Ovary (tissue), 3 donors: ENCODE measurements at regions not wholly inside any gene's neighbourhood (a gene's known extent, or its start where the extent isn't known, plus 50 kb on each side); places are given as distances from the start of the nearest gene placed in this dataset.

Experiments used
- CTCF ChIP-seq, 3 donors: fragments of 450-650 bp in 2 of 3; fragments of 200-600 bp in 1 of 3; IDR thresholded peaks; one replicate each; pipeline versions ENCODE4 v1.5.1 to v1.8.0; 2016 to 2022; ENCODE audit warnings: antibody characterized with exemption in 3 of 3, mild to moderate bottlenecking in 1 of 3
- EP300 ChIP-seq: sonication (generic); formaldehyde crosslinking; IDR thresholded peaks from one replicate; pipeline ENCODE4 v1.6.1; 2017; ENCODE audit warnings: antibody characterized with exemption
- donor health status: DM: no; HTN: no; CAD: no.

- TF ChIP-seq EP300, result no peak
- TF ChIP-seq CTCF (IDR thresholded peaks at IDR 0.05), result no peak
These were observed 472.5 kb downstream of the ADAMTS20 start for GRCh38 chr12:43079476-43079875.
